CD8-positive, alpha-beta memory T cell (primary cell): ENCODE measurements at regions not wholly inside any gene's neighbourhood (a gene's known extent, or its start where the extent isn't known, plus 50 kb on each side); places are given as distances from the start of the nearest gene placed in this dataset.
"Not testable (repeated sequence)": the region's sequence is repeated elsewhere in the genome, so short reads cannot be mapped to it uniquely, and the experiment has no call there.

Experiments
- CTCF ChIA-PET: fragments of 350-600 bp; sonication (Branson Sonifier 250); formaldehyde crosslinking; loops from one replicate; lab custom pipeline; 2021; ENCODE audit warnings: antibody characterized with exemption; lab: Charles Lee
- POLR2A ChIA-PET: fragments of 350-600 bp; sonication (Branson Sonifier 250); formaldehyde crosslinking; loops from one replicate; lab custom pipeline; 2021; ENCODE audit warnings: antibody characterized with exemption; lab: Charles Lee
- DNase-seq, 5 donors: peaks; one replicate each; pipeline versions ENCODE4 v3.0.0 to v3.0.0-alpha.2; 2020 to 2022; ENCODE audit warnings: mixed read lengths in 1 of 5
- H3K27ac ChIP-seq: one replicate; pipeline ENCODE4 v1.7.0; 2013; ENCODE audit warnings: low read depth, mild to moderate bottlenecking, low read length, moderate library complexity
- H3K27me3 ChIP-seq: 2 replicates; pipeline ENCODE4 v1.7.0; 2013; ENCODE audit warnings: low read length, mild to moderate bottlenecking; ENCODE audit not compliant: insufficient read depth, poor library complexity, severe bottlenecking
- H3K36me3 ChIP-seq: 2 replicates; pipeline ENCODE4 v1.7.0; 2013; ENCODE audit warnings: mild to moderate bottlenecking, low read length, moderate library complexity; ENCODE audit not compliant: insufficient read depth
- H3K4me1 ChIP-seq: 2 replicates; pipeline ENCODE4 v1.7.0; 2013; ENCODE audit warnings: mild to moderate bottlenecking, low read length, moderate library complexity; ENCODE audit not compliant: insufficient read depth
- H3K4me3 ChIP-seq: 2 replicates; pipeline ENCODE4 v1.7.0; 2013; ENCODE audit warnings: mild to moderate bottlenecking, low read length
- H3K9me3 ChIP-seq: 2 replicates; pipeline ENCODE4 v1.7.0; 2013; ENCODE audit warnings: mild to moderate bottlenecking, low read length
- H3K27ac Mint-ChIP-seq, 8 donors: one replicate each; pipeline ENCODE4 v1.8.0; 2020 to 2021; ENCODE audit warnings: mixed read lengths in 8 of 8, mild to moderate bottlenecking in 6 of 8, inconsistent platforms in 3 of 8, moderate library complexity in 3 of 8
- H3K27me3 Mint-ChIP-seq, 2 donors: one replicate each; pipeline ENCODE4 v1.8.0; 2020 to 2021; ENCODE audit warnings: mixed read lengths in 2 of 2, mild to moderate bottlenecking in 1 of 2, moderate library complexity in 1 of 2
- H3K36me3 Mint-ChIP-seq, 3 donors: one replicate each; pipeline ENCODE4 v1.8.0; 2020 to 2021; ENCODE audit warnings: mixed read lengths in 3 of 3, inconsistent platforms in 1 of 3, mild to moderate bottlenecking in 1 of 3
- H3K4me1 Mint-ChIP-seq, 3 donors: one replicate each; pipeline ENCODE4 v1.8.0; 2020 to 2021; ENCODE audit warnings: mixed read lengths in 3 of 3, inconsistent platforms in 1 of 3, mild to moderate bottlenecking in 1 of 3
- H3K4me3 Mint-ChIP-seq, 7 donors: one replicate each; pipeline ENCODE4 v1.8.0; 2020 to 2021; ENCODE audit warnings: mixed read lengths in 7 of 7, mild to moderate bottlenecking in 6 of 7, moderate library complexity in 4 of 7, inconsistent platforms in 2 of 7
- H3K9me3 Mint-ChIP-seq, 5 donors: one replicate each; pipeline ENCODE4 v1.8.0; 2020 to 2022; ENCODE audit warnings: mixed read lengths in 5 of 5, mild to moderate bottlenecking in 3 of 5, moderate library complexity in 2 of 5, inconsistent platforms in 1 of 5

DNA sequence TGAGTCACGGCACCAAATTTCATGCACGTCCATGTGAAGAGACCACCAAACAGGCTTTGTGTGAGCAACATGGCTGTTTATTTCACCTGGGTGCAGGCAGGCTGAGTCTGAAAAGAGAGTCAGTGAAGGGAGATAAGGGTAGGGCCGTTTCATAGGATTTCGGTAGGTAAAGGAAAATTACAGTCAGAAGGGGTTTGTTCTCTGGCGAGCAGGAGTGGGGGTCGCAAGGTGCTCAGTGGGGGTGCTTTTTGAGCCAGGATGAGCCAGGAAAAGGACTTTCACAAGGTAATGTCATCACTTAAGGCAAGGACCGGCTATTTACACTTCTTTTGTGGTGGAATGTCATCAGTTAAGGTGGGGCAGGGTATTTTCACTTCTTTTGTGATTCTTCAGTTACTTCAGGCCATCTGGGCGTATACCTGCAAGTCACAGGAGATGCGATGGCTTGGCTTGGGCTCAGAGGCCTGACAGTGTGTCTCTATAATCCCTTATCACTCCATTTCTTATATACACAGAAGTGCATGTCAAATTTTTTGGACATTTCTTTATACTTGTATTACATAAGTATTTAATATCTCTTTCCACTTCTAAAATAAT is 870.3 kb downstream of the TBL1XR1 start:
- H3K36me3 Mint-ChIP-seq, H3K4me3 Mint-ChIP-seq, H3K27ac ChIP-seq, H3K27me3 ChIP-seq, POLR2A ChIA-PET, H3K9me3 ChIP-seq, H3K4me3 ChIP-seq, DNase-seq, H3K27ac Mint-ChIP-seq, H3K4me1 Mint-ChIP-seq, H3K36me3 ChIP-seq, CTCF ChIA-PET, H3K4me1 ChIP-seq, H3K27me3 Mint-ChIP-seq: not testable (repeated sequence)
- H3K9me3 Mint-ChIP-seq, result peaks cover 0 to 16% (median 8%) of the 10 kb centered on the region in 5 donors

DNA sequence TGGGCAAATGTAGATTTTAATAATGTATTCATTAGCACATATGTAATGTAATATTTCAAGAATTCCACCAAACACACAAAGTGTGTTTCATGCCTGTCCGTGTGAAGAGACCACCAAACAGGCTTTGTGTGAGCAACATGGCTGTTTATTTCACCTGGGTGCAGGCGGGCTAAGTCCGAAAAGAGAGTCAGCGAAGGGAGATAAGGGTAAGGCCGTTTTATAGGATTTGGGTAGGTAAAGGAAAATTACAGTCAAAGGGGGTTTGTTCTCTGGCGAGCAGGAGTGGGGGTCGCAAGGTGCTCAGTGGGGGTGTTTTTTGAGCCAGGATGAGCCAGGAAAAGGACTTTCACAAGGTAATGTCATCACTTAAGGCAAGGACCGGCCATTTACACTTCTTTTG is 875.8 kb downstream of the TBL1XR1 start:
- H3K9me3 ChIP-seq, H3K27ac Mint-ChIP-seq, CTCF ChIA-PET, H3K4me1 Mint-ChIP-seq, H3K36me3 ChIP-seq, DNase-seq, H3K4me1 ChIP-seq, H3K36me3 Mint-ChIP-seq, H3K4me3 Mint-ChIP-seq, H3K4me3 ChIP-seq, POLR2A ChIA-PET, H3K27me3 ChIP-seq, H3K27ac ChIP-seq, H3K27me3 Mint-ChIP-seq: not testable (repeated sequence)
- H3K9me3 Mint-ChIP-seq, result peaks cover 0 to 19% (median 9%) of the 10 kb centered on the region in 5 donors

DNA sequence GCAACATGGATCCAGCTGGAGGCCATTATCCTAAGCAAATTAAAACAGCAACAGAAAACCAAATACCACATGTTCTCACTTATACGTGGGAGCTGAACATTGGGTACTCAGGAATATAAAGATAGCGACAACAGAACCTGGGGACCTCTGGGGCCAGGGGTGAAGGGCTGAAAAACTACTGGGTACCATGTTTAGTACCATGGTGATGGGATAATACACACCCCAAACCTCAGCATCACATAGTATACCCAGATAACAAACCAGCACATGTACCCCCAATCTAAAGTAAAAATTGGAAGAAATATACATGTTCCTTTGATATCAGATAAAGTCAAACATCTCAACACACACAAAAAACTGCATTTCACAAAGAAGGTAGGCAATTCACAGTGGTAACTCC is 876.2 kb downstream of the TBL1XR1 start:
- Mint-ChIP-seq H3K27ac (no peak overlapping the region), H3K36me3 (no peaks in the 10 kb centered on the region), H3K9me3 (peaks cover 0 to 19% (median 8%) of the 10 kb centered on the region in 5 donors), H3K4me3 (no peak overlapping the region), H3K4me1 (no peaks in the 10 kb centered on the region), H3K27me3 (peaks cover 0 to 2% of the 10 kb centered on the region in 2 donors)
- no peaks in the 10 kb centered on the region for H3K9me3 ChIP-seq
- no peaks in the 10 kb centered on the region for H3K27me3 ChIP-seq
- H3K36me3 ChIP-seq, result no peaks in the 10 kb centered on the region
- ChIA-PET POLR2A (no interaction called here), CTCF (no interaction called here)
- H3K4me3 ChIP-seq, result no peak overlapping the region
- no peak overlapping the region for H3K27ac ChIP-seq
- H3K4me1 ChIP-seq, result no peaks in the 10 kb centered on the region
- no peak for DNase-seq

DNA sequence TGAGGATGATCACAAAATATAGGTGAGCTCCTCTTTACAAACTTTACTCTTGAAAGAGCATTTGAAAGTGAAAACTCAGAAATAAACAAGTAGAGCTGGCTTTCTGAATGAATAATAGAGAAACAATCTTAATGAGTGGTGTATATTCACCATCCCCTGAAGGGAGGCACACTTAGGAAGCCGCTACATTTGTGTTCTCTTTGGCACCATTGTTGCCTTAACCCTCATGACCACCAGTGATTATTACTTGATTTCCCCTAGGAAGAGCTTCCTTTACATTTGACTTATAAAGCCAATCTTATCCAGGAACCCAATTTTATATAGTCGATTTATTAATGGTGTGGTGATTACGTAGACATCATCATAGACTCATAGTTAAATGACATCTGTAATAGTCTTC is 883.9 kb downstream of the TBL1XR1 start:
- Histone ChIP-seq H3K27ac (no peak overlapping the region), H3K36me3 (no peaks in the 10 kb centered on the region), H3K27me3 (no peaks in the 10 kb centered on the region), H3K4me3 (no peak overlapping the region), H3K9me3 (no peaks in the 10 kb centered on the region), H3K4me1 (no peaks in the 10 kb centered on the region)
- Mint-ChIP-seq H3K27me3 (no peaks in the 10 kb centered on the region), H3K36me3 (no peaks in the 10 kb centered on the region), H3K27ac (no peak overlapping the region), H3K4me3 (no peak overlapping the region), H3K4me1 (no peaks in the 10 kb centered on the region), H3K9me3 (peaks cover 0 to 5% (median 2%) of the 10 kb centered on the region in 5 donors)
- POLR2A ChIA-PET, result no interaction called here
- DNase-seq, result no peak
- CTCF ChIA-PET, result no interaction called here

DNA sequence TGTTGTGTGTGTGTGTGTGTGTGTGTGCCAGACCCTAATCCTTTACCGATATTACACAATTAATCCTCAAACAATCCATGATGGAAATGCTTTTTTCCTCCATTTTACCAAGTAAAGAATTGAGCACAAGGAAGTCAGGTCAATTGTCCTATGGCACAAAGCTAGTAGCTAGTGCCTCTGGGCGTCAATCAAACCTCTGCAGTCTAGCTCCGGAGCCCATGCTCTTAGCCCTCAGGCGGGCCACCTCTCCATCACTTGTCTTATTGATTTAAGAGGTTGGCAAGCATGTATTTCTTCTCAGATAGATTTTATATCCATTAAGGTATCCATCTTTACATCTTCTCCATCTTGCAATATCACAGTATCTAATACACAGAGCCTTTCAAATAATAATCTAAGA is 886.6 kb downstream of the TBL1XR1 start:
- no peak overlapping the region for H3K27ac Mint-ChIP-seq
- no peak overlapping the region for H3K27ac ChIP-seq
- CTCF ChIA-PET, result no interaction called here
- H3K27me3 Mint-ChIP-seq, result peaks cover 0 to 2% of the 10 kb centered on the region in 2 donors
- POLR2A ChIA-PET, result no interaction called here
- no peaks in the 10 kb centered on the region for H3K4me1 Mint-ChIP-seq
- no peaks in the 10 kb centered on the region for H3K4me1 ChIP-seq
- no peaks in the 10 kb centered on the region for H3K36me3 ChIP-seq
- H3K4me3 ChIP-seq, result no peak overlapping the region
- H3K9me3 Mint-ChIP-seq, result peaks cover 0 to 5% (median 2%) of the 10 kb centered on the region in 5 donors
- no peaks in the 10 kb centered on the region for H3K9me3 ChIP-seq
- H3K4me3 Mint-ChIP-seq, result no peak overlapping the region
- no peaks in the 10 kb centered on the region for H3K36me3 Mint-ChIP-seq
- no peaks in the 10 kb centered on the region for H3K27me3 ChIP-seq
- DNase-seq, result no peak

DNA sequence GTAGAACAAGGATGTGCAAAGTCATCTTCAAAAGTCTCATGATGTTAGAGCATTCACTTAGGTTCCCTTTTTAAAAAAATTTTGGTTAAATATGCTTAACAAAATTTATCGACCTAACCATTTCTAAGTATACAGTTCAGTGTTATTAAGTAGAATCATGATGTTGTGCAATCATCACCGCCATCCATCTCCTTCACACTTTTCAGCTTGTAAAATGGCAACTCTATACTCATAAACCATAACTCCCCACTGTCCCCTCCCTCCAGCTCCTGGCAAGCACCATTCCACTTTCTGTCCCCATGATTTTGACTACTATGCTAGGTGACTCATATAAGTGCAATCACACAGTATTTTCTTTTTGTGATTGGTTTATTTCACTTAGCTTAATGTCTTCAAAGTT is 895.0 kb downstream of the TBL1XR1 start:
- Mint-ChIP-seq H3K4me3 (no peak overlapping the region), H3K4me1 (no peaks in the 10 kb centered on the region), H3K36me3 (no peaks in the 10 kb centered on the region), H3K27ac (no peak overlapping the region), H3K27me3 (no peaks in the 10 kb centered on the region), H3K9me3 (peaks cover 0 to 7% (median 0%) of the 10 kb centered on the region in 5 donors)
- no peaks in the 10 kb centered on the region for H3K27me3 ChIP-seq
- no peak overlapping the region for H3K27ac ChIP-seq
- no peaks in the 10 kb centered on the region for H3K4me1 ChIP-seq
- DNase-seq, result no peak
- no peak overlapping the region for H3K4me3 ChIP-seq
- H3K9me3 ChIP-seq, result no peaks in the 10 kb centered on the region
- POLR2A ChIA-PET, result no interaction called here
- CTCF ChIA-PET, result no interaction called here
- no peaks in the 10 kb centered on the region for H3K36me3 ChIP-seq

DNA sequence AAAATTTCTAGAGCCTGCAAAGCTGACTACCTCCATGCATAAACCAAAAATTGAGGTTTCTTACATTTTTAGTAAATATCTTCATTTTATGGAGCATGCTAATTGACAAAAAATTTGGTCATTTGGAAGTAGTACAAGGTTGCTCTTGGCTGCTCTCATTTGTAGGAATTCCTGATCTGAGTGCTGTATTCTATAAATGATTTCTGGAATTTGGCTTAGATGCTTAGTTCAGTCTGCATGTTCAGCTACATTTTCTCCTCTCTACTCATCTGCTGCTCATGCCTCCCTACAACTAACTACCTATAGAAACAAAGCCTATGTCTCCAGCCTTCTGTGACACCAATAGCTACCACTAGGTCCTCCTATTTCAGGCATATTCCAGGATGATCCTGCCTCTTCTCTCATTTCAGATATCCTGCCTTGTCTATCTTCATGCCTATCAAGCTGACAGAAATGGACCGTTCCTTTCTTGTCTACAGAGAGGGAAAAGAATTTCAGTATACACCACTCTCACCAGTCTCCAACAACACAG is 901.1 kb downstream of the TBL1XR1 start:
- no peak overlapping the region for H3K4me3 ChIP-seq
- no peaks in the 10 kb centered on the region for H3K27me3 ChIP-seq
- no peaks in the 10 kb centered on the region for H3K36me3 ChIP-seq
- ChIA-PET POLR2A (no interaction called here), CTCF (no interaction called here)
- H3K9me3 Mint-ChIP-seq, result peaks cover 0 to 13% (median 6%) of the 10 kb centered on the region in 5 donors
- H3K27me3 Mint-ChIP-seq, result no peaks in the 10 kb centered on the region
- H3K27ac Mint-ChIP-seq, result no peak overlapping the region
- DNase-seq, result no peak
- no peak overlapping the region for H3K4me3 Mint-ChIP-seq
- no peaks in the 10 kb centered on the region for H3K36me3 Mint-ChIP-seq
- H3K4me1 Mint-ChIP-seq, result no peaks in the 10 kb centered on the region
- no peaks in the 10 kb centered on the region for H3K9me3 ChIP-seq
- no peak overlapping the region for H3K27ac ChIP-seq
- no peaks in the 10 kb centered on the region for H3K4me1 ChIP-seq

DNA sequence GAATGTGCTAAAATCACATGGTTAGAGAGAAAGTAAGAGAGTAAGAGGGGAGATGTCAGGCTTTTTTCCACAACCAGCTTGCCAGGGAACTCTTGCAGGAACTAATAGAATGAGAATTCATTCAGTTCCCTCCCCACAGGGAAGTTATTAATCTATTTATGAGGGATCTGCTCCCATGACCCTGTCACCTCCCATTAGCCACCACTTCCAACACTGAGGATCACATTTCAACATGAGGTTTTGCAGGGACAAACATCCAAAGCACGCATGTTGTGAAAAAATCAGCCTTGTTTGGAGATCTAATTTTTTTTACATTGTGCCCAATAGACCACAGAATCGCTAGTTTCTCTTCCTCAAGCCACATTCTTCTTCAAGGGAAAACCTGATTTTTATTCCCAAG is 904.0 kb downstream of the TBL1XR1 start:
- Histone ChIP-seq H3K4me1 (no peaks in the 10 kb centered on the region), H3K27ac (no peak overlapping the region), H3K9me3 (no peaks in the 10 kb centered on the region), H3K27me3 (no peaks in the 10 kb centered on the region), H3K4me3 (no peak overlapping the region), H3K36me3 (no peaks in the 10 kb centered on the region)
- Mint-ChIP-seq H3K36me3 (no peaks in the 10 kb centered on the region), H3K9me3 (peaks cover 0 to 17% (median 6%) of the 10 kb centered on the region in 5 donors), H3K4me3 (no peak overlapping the region), H3K4me1 (no peaks in the 10 kb centered on the region), H3K27ac (no peak overlapping the region), H3K27me3 (no peaks in the 10 kb centered on the region)
- no peak for DNase-seq
- ChIA-PET POLR2A (no interaction called here), CTCF (no interaction called here)
